ENCODE measurements at regions not wholly inside any gene's neighbourhood (a gene's known extent, or its start where the extent isn't known, plus 50 kb on each side); places are given as distances from the start of the nearest gene placed in this dataset.

DNA sequence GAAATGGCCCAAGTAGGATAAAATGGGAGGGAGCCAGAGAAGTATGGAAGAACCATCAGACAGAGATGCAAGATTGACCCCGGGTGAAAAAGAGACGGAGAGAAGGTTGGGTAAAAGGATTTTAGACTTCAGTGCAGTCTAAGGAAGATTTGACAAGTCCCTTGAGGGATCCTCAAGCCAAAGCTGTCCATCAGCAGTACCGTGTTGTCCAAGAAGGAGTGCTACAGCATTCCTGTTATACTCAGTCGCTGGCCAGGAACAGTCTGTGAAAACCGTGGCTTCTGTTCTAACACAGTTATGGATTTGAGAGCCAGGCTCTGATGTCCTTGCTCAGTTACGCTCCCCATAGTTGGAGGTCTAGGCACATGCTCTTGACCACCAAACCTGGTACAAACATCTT lies 383.9 kb upstream of the DAB2 start:
- TF ChIP-seq, protein P1, sequence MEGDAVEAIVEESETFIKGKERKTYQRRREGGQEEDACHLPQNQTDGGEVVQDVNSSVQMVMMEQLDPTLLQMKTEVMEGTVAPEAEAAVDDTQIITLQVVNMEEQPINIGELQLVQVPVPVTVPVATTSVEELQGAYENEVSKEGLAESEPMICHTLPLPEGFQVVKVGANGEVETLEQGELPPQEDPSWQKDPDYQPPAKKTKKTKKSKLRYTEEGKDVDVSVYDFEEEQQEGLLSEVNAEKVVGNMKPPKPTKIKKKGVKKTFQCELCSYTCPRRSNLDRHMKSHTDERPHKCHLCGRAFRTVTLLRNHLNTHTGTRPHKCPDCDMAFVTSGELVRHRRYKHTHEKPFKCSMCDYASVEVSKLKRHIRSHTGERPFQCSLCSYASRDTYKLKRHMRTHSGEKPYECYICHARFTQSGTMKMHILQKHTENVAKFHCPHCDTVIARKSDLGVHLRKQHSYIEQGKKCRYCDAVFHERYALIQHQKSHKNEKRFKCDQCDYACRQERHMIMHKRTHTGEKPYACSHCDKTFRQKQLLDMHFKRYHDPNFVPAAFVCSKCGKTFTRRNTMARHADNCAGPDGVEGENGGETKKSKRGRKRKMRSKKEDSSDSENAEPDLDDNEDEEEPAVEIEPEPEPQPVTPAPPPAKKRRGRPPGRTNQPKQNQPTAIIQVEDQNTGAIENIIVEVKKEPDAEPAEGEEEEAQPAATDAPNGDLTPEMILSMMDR (IDR thresholded peaks at IDR 0.05) = no peak
- no peak for TF ChIP-seq POLR2A (IDR thresholded peaks at IDR 0.05)
